SK-N-MC (cell line): ENCODE measurements at regions not wholly inside any gene's neighbourhood (a gene's known extent, or its start where the extent isn't known, plus 50 kb on each side); places are given as distances from the start of the nearest gene placed in this dataset.

Source experiments
- DNase-seq: peaks from one replicate; pipeline ENCODE4 v3.0.0-alpha.2; 2011; ENCODE audit warnings: low read depth, low spot score
- H3K27ac ChIP-seq: fragments of 200-600 bp; sonication (generic); 2 replicates; pipeline ENCODE4 v1.5.1; 2016; ENCODE audit warnings: mixed run types
- H3K36me3 ChIP-seq: fragments of 200-600 bp; sonication (generic); 2 replicates; pipeline ENCODE4 v1.6.1; 2017; ENCODE audit warnings: antibody characterized with exemption, low read length, mixed read lengths; ENCODE audit not compliant: insufficient read depth
- H3K4me3 ChIP-seq: fragments of 200-600 bp; sonication (generic); 2 replicates; pipeline ENCODE4 v1.5.1; 2016
- H3K9ac ChIP-seq: fragments of 200-600 bp; sonication (generic); 2 replicates; pipeline ENCODE4 v1.8.0; 2017; ENCODE audit warnings: mixed run types, mixed read lengths; ENCODE audit not compliant: insufficient read length
- H3K9me3 ChIP-seq: fragments of 200-600 bp; sonication (generic); 2 replicates; pipeline ENCODE4 v1.6.1; 2017; ENCODE audit warnings: low read depth, mild to moderate bottlenecking, antibody characterized with exemption, low read length, moderate library complexity, mixed read lengths
- EZH2 ChIP-seq: fragments of 200-600 bp; sonication (generic); IDR thresholded peaks from one replicate; pipeline ENCODE4 v1.6.1; 2017; ENCODE audit warnings: antibody characterized with exemption
- FOXP2 ChIP-seq: optimal IDR thresholded peaks from 2 replicates; pipeline ENCODE3; 2011; ENCODE audit warnings: mild to moderate bottlenecking, moderate library complexity; ENCODE audit not compliant: insufficient read depth; ENCODE audit errors: extremely low read length, control extremely low read depth
- POLR2AphosphoS5 ChIP-seq: IDR thresholded peaks from 2 replicates; pipeline ENCODE4 v1.6.1; 2012; ENCODE audit warnings: mild to moderate bottlenecking, low read depth, low read length, borderline replicate concordance

GRCh38 chr4:36006226-36006625, 238.1 kb downstream of the ARAP2 start:
- no peaks in the 10 kb centered on the region for H3K36me3 ChIP-seq
- TF ChIP-seq POLR2AphosphoS5, result no peak
- TF ChIP-seq FOXP2, result no peak
- TF ChIP-seq EZH2, result no peak

DNA sequence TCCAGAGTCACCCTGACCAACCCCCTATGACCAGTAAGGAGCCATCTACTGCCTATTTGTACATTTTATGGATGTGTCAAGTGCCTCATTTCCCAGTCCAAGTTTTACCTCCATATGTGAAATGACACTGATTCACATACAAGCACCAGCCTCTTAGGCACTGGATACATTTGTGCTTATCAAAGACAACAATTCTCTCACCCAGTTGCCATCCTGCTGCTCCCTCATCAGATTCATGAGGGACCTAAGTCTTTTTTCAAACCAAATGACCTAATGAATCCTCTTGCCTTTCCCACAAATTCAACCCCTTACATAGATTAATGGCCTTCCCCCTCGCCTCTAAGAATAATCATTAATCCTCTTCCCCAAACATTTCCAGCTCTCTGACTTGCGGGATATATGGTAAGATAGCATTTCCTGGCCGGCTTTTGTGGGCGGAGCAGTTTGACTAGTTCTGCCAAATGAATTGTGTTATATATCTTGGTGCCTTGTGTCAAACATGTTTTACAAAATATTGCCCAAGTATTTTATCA, 233.9 kb downstream of the ARAP2 start:
- H3K27ac ChIP-seq, result no peak overlapping the region
- DNase-seq, result no peak
- no peak overlapping the region for H3K9ac ChIP-seq
- H3K36me3 ChIP-seq, result no peaks in the 10 kb centered on the region
- TF ChIP-seq EZH2 (no peak), FOXP2 (no peak), POLR2AphosphoS5 (no peak)
- no peaks in the 10 kb centered on the region for H3K9me3 ChIP-seq
- H3K4me3 ChIP-seq, result no peak overlapping the region

More at GRCh38 chr4:36006226-36006625, 238.1 kb downstream of the ARAP2 start:
- Histone ChIP-seq H3K9ac (no peak overlapping the region), H3K4me3 (no peak overlapping the region), H3K27ac (no peak overlapping the region), H3K9me3 (no peaks in the 10 kb centered on the region)
- DNase-seq, result no peak

DNA sequence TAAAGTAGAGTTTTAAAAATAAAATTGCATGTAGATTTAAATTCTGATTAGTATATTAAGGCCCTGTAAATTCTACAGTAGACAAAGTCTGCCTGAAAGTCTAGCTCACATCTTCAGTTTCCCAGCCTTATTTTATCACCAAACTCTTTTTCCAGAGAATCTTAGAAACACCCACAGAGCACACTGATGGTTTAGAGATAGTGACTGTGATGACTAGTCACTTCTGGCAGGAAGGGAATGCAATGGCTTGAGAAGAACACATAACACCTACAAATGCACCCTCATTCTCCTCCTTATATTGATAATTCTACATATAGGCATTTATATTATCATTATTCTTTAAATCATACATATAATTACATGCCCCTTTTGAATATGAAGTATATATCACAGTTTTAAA, 232.9 kb downstream of the ARAP2 start:
- H3K4me3 ChIP-seq, result no peak overlapping the region
- H3K9me3 ChIP-seq, result no peaks in the 10 kb centered on the region
- H3K27ac ChIP-seq, result no peak overlapping the region
- TF ChIP-seq EZH2 (no peak), FOXP2 (no peak), POLR2AphosphoS5 (no peak)
- H3K36me3 ChIP-seq, result no peaks in the 10 kb centered on the region
- no peak for DNase-seq
- no peak overlapping the region for H3K9ac ChIP-seq

DNA sequence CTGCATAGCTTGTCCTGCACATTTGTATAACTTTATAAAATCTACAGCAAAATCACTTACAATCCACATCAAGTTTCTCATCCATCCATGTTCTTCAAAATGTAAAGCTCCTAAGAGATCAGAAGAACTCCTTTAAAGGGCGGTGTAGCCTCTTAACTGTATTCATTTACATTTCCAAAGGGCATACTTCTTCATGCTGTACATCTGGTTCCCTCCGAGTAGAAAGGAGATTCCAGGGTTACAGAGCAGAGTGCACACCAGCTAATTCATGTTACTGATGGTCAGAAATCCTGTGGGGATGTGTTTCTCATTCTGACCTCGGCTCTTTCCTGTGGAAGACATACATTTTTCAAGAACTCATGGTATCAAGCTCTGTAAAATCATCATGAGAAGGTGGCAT, 231.8 kb downstream of the ARAP2 start:
- Histone ChIP-seq H3K36me3 (no peaks in the 10 kb centered on the region), H3K27ac (no peak overlapping the region), H3K9me3 (no peaks in the 10 kb centered on the region), H3K9ac (no peak overlapping the region), H3K4me3 (no peak overlapping the region)
- TF ChIP-seq FOXP2, result no peak
- TF ChIP-seq EZH2, result no peak
- no peak for TF ChIP-seq POLR2AphosphoS5
- DNase-seq, result no peak

DNA sequence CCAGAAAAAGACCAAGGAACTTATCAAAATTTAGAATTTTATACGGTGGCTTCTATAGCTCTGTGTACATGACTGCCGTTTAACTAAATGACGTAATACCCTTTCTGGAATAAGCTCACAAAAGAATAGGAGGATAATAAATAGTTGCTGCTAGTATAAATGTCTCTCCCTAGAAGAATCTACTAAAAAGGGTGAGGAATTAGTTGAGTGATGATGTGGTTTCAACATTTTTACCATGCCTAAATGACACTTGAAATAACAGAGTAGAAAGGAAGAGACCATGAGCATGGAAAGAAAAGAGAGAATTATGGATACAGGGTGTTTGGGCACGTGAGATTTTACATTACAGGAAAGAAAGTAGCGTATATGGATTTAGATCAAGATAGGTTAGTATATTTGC, 231.1 kb downstream of the ARAP2 start:
- Histone ChIP-seq H3K9me3 (no peaks in the 10 kb centered on the region), H3K9ac (no peak overlapping the region), H3K4me3 (no peak overlapping the region), H3K27ac (no peak overlapping the region), H3K36me3 (no peaks in the 10 kb centered on the region)
- TF ChIP-seq POLR2AphosphoS5 (no peak), EZH2 (no peak), FOXP2 (no peak)
- DNase-seq, result no peak
